ENCODE measurements at regions not wholly inside any gene's neighbourhood (a gene's known extent, or its start where the extent isn't known, plus 50 kb on each side); places are given as distances from the start of the nearest gene placed in this dataset.

- 89 to 95% methylated on average over 2 to 3 of the region's 3 CpGs for WGBS, 2 experiments (ENCODE audit: insufficient coverage in 1 of 2, insufficient read length in 1 of 2)
- H3K27ac Mint-ChIP-seq = no peak overlapping the region
- H3K36me3 Mint-ChIP-seq (ENCODE audit: low read depth) = no peaks in the 10 kb centered on the region
These were observed 145.5 kb upstream of the OSR1 start for GRCh38 chr2:19503915-19504314.

DNA sequence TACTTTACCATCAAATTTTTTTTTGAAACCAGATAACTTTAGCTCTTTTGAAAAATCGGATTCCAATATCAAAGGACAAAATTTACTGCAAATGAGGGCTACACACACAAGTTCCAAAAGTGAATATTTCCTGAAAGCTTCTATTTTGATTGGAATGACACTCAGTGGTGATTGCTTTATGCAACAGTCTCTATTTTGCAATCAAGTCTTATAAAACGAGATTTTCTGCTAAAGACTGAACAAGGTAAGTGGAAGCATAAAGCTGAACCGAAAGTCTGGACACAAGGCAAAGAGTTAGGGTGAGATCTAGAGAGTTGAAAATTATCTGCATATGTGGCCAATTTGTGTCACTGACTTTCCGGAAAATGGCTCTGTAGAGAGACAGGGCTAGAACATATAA, 145.0 kb upstream of the OSR1 start:
- no peaks in the 10 kb centered on the region for H3K9me3 Mint-ChIP-seq
- TF ChIP-seq CTCF (conservative IDR thresholded peaks at IDR 0.05) = no peak
- H3K4me1 Mint-ChIP-seq = peaks cover 23% of the 10 kb centered on the region
- no peak overlapping the region for H3K9ac ChIP-seq (ENCODE audit: extremely low read depth, low read length, poor library complexity, severe bottlenecking)
- H3K4me1 ChIP-seq (ENCODE audit: control insufficient read depth, insufficient read depth, low read length) = peaks cover 7% of the 10 kb centered on the region
- no peak for DNase-seq
- no peak overlapping the region for H3K27ac ChIP-seq (ENCODE audit: low read depth, low read length)
- no peak overlapping the region for H3K4me3 Mint-ChIP-seq
- no peaks in the 10 kb centered on the region for H3K27me3 ChIP-seq (ENCODE audit: control insufficient read depth, insufficient read depth, low read length, poor library complexity, severe bottlenecking)
- no peaks in the 10 kb centered on the region for H3K36me3 ChIP-seq (ENCODE audit: control insufficient read depth, insufficient read depth, low read length)
- no peaks in the 10 kb centered on the region for H3K9me3 ChIP-seq (ENCODE audit: control insufficient read depth, low read length)
- WGBS, 2 experiments (ENCODE audit: insufficient coverage in 1 of 2, insufficient read length in 1 of 2) = 93% methylated on average over 4 of the region's 4 CpGs
- H3K27me3 Mint-ChIP-seq (ENCODE audit: insufficient read depth) = no peaks in the 10 kb centered on the region
- H3K4me3 ChIP-seq (ENCODE audit: low read length) = no peak overlapping the region
- H3K36me3 Mint-ChIP-seq (ENCODE audit: low read depth) = no peaks in the 10 kb centered on the region
- H3K27ac Mint-ChIP-seq = no peak overlapping the region

More at GRCh38 chr2:19503915-19504314, 145.5 kb upstream of the OSR1 start:
- H3K27me3 ChIP-seq (ENCODE audit: control insufficient read depth, insufficient read depth, low read length, poor library complexity, severe bottlenecking) = no peaks in the 10 kb centered on the region
- Mint-ChIP-seq H3K4me1 (peaks cover 23% of the 10 kb centered on the region), H3K27me3 (ENCODE audit: insufficient read depth) (no peaks in the 10 kb centered on the region), H3K9me3 (no peaks in the 10 kb centered on the region), H3K4me3 (no peak overlapping the region)
- H3K36me3 ChIP-seq (ENCODE audit: control insufficient read depth, insufficient read depth, low read length) = no peaks in the 10 kb centered on the region
- no peak overlapping the region for H3K9ac ChIP-seq (ENCODE audit: extremely low read depth, low read length, poor library complexity, severe bottlenecking)
- H3K4me1 ChIP-seq (ENCODE audit: control insufficient read depth, insufficient read depth, low read length) = peaks cover 7% of the 10 kb centered on the region
- no peak overlapping the region for H3K27ac ChIP-seq (ENCODE audit: low read depth, low read length)
- no peak overlapping the region for H3K4me3 ChIP-seq (ENCODE audit: low read length)
- TF ChIP-seq CTCF (conservative IDR thresholded peaks at IDR 0.05) = no peak
- no peaks in the 10 kb centered on the region for H3K9me3 ChIP-seq (ENCODE audit: control insufficient read depth, low read length)
- DNase-seq = no peak

DNA sequence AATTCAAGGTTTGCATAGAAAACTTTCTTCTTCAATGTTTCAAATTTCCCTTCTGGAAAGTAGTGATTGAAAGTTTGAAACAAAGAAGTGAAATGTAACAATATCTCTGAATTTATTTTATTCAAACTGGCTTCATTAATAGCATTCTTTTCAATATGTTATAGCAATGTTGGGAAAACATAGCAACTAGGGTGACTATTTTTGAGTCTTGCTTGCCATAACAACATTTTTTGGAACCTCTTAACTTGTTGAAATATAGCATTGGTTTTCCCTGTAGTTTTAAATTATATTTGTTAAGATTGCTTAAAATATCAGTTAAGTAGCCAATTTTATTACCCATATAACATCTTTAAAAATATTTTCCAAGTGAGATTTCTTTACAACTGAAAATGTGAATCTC, 141.7 kb upstream of the OSR1 start:
- peaks cover 12% of the 10 kb centered on the region for H3K4me1 Mint-ChIP-seq

More for the DNA sequence above, 141.7 kb upstream of the OSR1 start:
- no peak for DNase-seq
- H3K4me1 ChIP-seq (ENCODE audit: control insufficient read depth, insufficient read depth, low read length) = no peaks in the 10 kb centered on the region
- H3K27me3 ChIP-seq (ENCODE audit: control insufficient read depth, insufficient read depth, low read length, poor library complexity, severe bottlenecking) = no peaks in the 10 kb centered on the region
- no peak for TF ChIP-seq CTCF (conservative IDR thresholded peaks at IDR 0.05)
- H3K9me3 Mint-ChIP-seq = no peaks in the 10 kb centered on the region
- no peak overlapping the region for H3K4me3 ChIP-seq (ENCODE audit: low read length)
- H3K27ac Mint-ChIP-seq = no peak overlapping the region
- H3K9me3 ChIP-seq (ENCODE audit: control insufficient read depth, low read length) = no peaks in the 10 kb centered on the region
- H3K36me3 ChIP-seq (ENCODE audit: control insufficient read depth, insufficient read depth, low read length) = no peaks in the 10 kb centered on the region
- H3K27me3 Mint-ChIP-seq (ENCODE audit: insufficient read depth) = no peaks in the 10 kb centered on the region
- H3K27ac ChIP-seq (ENCODE audit: low read depth, low read length) = no peak overlapping the region
- H3K36me3 Mint-ChIP-seq (ENCODE audit: low read depth) = no peaks in the 10 kb centered on the region
- no peak overlapping the region for H3K9ac ChIP-seq (ENCODE audit: extremely low read depth, low read length, poor library complexity, severe bottlenecking)
- H3K4me3 Mint-ChIP-seq = no peak overlapping the region
